Ammon's horn (tissue), 1 donor: ENCODE measurements at regions not wholly inside any gene's neighbourhood (a gene's known extent, or its start where the extent isn't known, plus 50 kb on each side); places are given as distances from the start of the nearest gene placed in this dataset.

Source experiments
- DNase-seq: peaks from one replicate; pipeline ENCODE4 v3.0.0-alpha.2; 2016; ENCODE audit warnings: low spot score

DNA sequence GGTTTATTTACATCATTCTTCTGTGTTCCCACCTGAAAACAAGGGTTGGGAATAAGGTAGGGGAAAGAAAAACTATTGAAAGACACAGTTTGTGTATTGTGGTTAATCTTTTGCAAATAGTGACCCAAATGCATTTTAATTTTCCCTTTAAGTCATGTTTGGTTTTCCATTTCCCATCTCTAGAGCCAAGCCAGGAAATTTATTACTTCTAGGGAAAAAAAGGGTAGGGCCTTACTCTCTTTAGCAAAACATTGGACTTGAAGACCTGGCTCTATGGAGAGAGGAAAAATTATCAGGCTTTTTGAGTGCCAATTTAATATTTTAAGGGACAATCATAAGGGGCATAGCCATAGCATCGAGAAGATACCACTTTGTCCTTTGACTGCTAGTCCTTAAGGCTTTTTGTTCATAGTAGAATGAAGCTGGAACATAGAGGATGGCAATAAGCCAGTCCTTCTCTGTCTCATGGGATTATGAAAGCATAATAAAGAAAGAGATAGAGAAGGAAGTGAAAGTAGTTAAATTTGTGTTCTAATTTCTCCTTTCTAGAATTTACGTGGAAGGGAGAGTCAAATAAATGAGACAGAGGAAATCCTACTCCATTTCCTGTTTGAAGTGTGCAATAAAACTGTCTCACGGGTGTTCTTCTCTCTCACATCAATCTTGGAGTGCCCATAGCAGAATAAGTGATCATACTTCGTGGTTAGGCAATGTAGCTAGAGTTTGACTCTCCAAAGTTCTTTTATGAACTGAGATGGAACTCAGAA lies 50.9 kb upstream of the PPFIA2 start:
- no peak for DNase-seq

- DNase-seq: no peak
Measured at GRCh38 chr12:81809113-81809777, 50.1 kb upstream of the PPFIA2 start.
